ENCODE measurements at regions not wholly inside any gene's neighbourhood (a gene's known extent, or its start where the extent isn't known, plus 50 kb on each side); places are given as distances from the start of the nearest gene placed in this dataset.
"Not testable (repeated sequence)": the region's sequence is repeated elsewhere in the genome, so short reads cannot be mapped to it uniquely, and the experiment has no call there.

GRCh38 chr1:121516234-121516967 is 331.6 kb downstream of the SRGAP2C start:
- Mint-ChIP-seq H3K4me1 (ENCODE audit: low read depth) (no peaks in the 10 kb centered on the region), H3K27me3 (ENCODE audit: insufficient read depth) (peaks cover 33% of the 10 kb centered on the region), H3K4me3 (no peak overlapping the region), H3K36me3 (ENCODE audit: low read depth) (no peaks in the 10 kb centered on the region), H3K27ac (no peak overlapping the region), H3K9me3 (no peaks in the 10 kb centered on the region)
- no peak for DNase-seq
- no peak for TF ChIP-seq CTCF (IDR thresholded peaks at IDR 0.05)

DNA sequence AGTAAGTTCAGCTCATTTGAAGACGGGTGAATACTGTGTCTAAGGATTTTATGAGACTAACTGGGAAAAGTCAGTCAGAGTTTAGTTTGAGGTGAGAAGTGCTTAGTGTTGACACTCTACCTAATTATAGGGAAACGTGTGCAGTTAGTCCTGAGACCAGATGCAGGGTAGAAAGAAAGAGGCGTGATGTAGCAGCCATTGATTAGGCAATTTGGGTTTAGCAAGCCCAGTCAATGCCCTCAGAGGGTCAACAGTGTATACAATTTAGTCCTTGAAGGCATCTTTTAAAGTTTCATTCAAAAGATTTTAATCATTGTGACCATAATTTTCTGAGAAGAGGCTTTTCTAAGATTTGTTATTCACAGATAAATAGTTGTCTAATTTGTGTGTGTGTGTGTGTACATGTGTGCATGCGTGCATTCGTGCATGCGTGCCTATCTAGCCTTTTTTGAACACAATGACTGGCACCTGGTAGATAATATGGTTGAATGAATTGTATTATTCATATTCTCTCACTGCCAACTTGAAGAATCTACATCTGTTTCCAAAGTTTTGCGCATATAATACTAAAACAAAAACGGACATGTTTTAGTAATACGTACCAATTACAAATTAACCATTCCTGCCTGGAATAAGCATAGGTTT is 332.9 kb downstream of the SRGAP2C start:
- no peak overlapping the region for H3K27ac Mint-ChIP-seq
- peaks cover 37% of the 10 kb centered on the region for H3K27me3 Mint-ChIP-seq (ENCODE audit: insufficient read depth)
- no peaks in the 10 kb centered on the region for H3K4me1 Mint-ChIP-seq (ENCODE audit: low read depth)
- TF ChIP-seq CTCF (IDR thresholded peaks at IDR 0.05) = no peak
- no peak overlapping the region for H3K4me3 Mint-ChIP-seq
- no peaks in the 10 kb centered on the region for H3K36me3 Mint-ChIP-seq (ENCODE audit: low read depth)
- DNase-seq = no peak
- no peaks in the 10 kb centered on the region for H3K9me3 Mint-ChIP-seq

GRCh38 chr1:121518726-121519041 is 333.9 kb downstream of the SRGAP2C start:
- peak overlapping the region; percentile 20 for H3K4me3 Mint-ChIP-seq
- no peak overlapping the region for H3K27ac Mint-ChIP-seq
- H3K4me1 Mint-ChIP-seq (ENCODE audit: low read depth) = no peaks in the 10 kb centered on the region

DNA sequence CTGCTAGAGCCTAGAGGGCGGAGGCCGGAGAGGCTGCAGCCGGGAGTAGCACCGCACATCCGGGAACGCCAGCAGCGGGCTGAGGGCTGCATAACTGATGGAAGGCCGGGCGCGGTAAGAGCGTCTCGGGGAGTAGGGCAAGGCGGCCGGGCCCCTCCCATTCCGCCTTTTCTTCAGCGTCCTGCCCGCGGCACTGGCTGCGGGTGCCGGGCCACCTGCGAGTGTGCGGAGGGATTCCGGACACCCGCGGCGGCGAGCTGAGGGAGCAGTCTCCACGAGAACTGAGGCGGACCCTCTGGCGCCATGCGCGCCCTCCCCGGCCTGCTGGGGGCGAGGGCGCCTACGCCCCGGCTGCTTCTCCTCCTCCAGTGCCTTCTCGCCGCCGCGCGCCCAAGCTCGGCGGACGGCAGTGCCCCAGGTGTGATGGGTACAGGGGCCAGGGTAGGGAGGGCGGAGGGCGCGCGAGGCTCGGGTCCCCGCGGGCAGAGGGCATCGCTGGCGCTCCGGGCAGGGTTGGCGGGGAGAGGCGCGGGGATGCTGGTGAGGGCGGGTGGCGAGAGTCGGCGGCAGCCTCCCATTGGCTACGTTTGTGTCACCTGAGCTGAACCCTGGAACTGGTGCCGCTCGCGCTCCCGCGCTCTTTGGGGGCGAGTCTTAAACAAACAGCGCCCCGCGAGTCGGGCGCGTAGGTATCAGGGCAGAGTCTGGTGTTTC is 334.4 kb downstream of the SRGAP2C start:
- Mint-ChIP-seq H3K36me3 (ENCODE audit: low read depth) (no peaks in the 10 kb centered on the region), H3K4me3 (peak overlapping the region; percentile 20), H3K9me3 (no peaks in the 10 kb centered on the region), H3K27me3 (ENCODE audit: insufficient read depth) (peaks cover 43% of the 10 kb centered on the region), H3K27ac (no peak overlapping the region), H3K4me1 (ENCODE audit: low read depth) (no peaks in the 10 kb centered on the region)
- no peak for TF ChIP-seq CTCF (IDR thresholded peaks at IDR 0.05)
- no peak for DNase-seq

More at GRCh38 chr1:121518726-121519041, 333.9 kb downstream of the SRGAP2C start:
- Mint-ChIP-seq H3K27me3 (ENCODE audit: insufficient read depth) (peaks cover 43% of the 10 kb centered on the region), H3K36me3 (ENCODE audit: low read depth) (no peaks in the 10 kb centered on the region), H3K9me3 (no peaks in the 10 kb centered on the region)
- no peak for TF ChIP-seq CTCF (IDR thresholded peaks at IDR 0.05)
- no peak for DNase-seq

DNA sequence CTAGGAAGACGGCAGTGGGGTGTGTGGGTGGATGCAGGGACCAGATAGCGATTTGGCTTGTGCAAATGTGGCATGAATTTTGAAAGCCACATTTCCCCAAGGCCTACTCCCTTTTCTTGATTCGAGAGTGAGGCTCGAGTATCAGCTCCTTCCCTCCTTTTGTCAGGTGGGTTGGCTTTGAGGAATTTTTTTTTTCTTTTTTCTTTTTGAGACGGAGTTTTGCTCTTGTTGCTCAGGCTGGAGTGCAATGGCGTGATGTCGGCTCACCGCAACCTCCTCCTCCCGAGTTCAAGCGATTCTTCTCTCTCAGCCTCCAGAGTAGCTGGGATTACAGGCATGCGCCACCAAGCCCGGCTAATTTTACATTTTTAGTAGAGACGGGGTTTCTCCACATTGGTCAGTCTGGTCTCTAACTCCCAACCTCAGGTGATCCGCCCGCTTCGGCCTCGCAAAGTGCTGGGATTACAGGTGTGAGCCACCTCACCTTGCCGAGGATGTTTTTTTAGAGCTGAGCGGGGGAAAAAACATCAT is 335.0 kb downstream of the SRGAP2C start:
- not testable (repeated sequence) for H3K9me3 Mint-ChIP-seq; H3K27ac Mint-ChIP-seq; H3K36me3 Mint-ChIP-seq (ENCODE audit: low read depth); H3K4me1 Mint-ChIP-seq (ENCODE audit: low read depth); DNase-seq
- peaks cover 46% of the 10 kb centered on the region for H3K27me3 Mint-ChIP-seq (ENCODE audit: insufficient read depth)
- peak overlapping the region; percentile 5; the same call in 1 of the 2 replicates for H3K4me3 Mint-ChIP-seq

Measured in HFFc6 (cell line).